DOHH2 (cell line): ENCODE measurements at regions not wholly inside any gene's neighbourhood (a gene's known extent, or its start where the extent isn't known, plus 50 kb on each side); places are given as distances from the start of the nearest gene placed in this dataset.

Experiments
- H3F3A ChIP-seq: fragments of 200-600 bp; sonication (generic), shearing (Covaris generic); 2 replicates; pipeline ENCODE4 v1.6.0; 2016; ENCODE audit warnings: antibody characterized with exemption, mild to moderate bottlenecking; ENCODE audit not compliant: control insufficient read depth, insufficient read depth
- H3K27ac ChIP-seq: fragments of 200-600 bp; sonication (generic); 2 replicates; pipeline ENCODE4 v1.5.1; 2014; ENCODE audit warnings: low read depth, mild to moderate bottlenecking, low read length, moderate library complexity
- H3K27me3 ChIP-seq: fragments of 200-600 bp; sonication (generic); 2 replicates; pipeline ENCODE4 v1.6.1; 2014; ENCODE audit warnings: mild to moderate bottlenecking, low read length, mixed read lengths; ENCODE audit not compliant: control insufficient read depth
- H3K36me3 ChIP-seq: fragments of 200-600 bp; sonication (generic); 2 replicates; pipeline ENCODE4 v1.6.1; 2014; ENCODE audit warnings: mild to moderate bottlenecking, low read length, moderate library complexity, mixed read lengths; ENCODE audit not compliant: control insufficient read depth
- H3K4me1 ChIP-seq: fragments of 200-600 bp; sonication (generic); 2 replicates; pipeline ENCODE4 v1.6.1; 2014; ENCODE audit warnings: mild to moderate bottlenecking, low read length, mixed read lengths; ENCODE audit not compliant: control insufficient read depth
- H3K4me2 ChIP-seq: fragments of 200-600 bp; sonication (generic); 2 replicates; pipeline ENCODE4 v1.6.0; 2014; ENCODE audit warnings: mild to moderate bottlenecking, low read length, moderate library complexity
- H3K4me3 ChIP-seq: fragments of 200-600 bp; sonication (generic); 2 replicates; pipeline ENCODE4 v1.5.1; 2014; ENCODE audit warnings: mild to moderate bottlenecking, low read length, mixed read lengths
- H3K79me2 ChIP-seq: fragments of 200-600 bp; sonication (generic); 2 replicates; pipeline ENCODE4 v1.6.1; 2014; ENCODE audit warnings: mild to moderate bottlenecking, low read length, mixed read lengths; ENCODE audit not compliant: control insufficient read depth
- H3K9me2 ChIP-seq: fragments of 200-600 bp; sonication (generic); replicated peaks from 2 replicates; pipeline ENCODE4 v1.6.1; 2014; ENCODE audit warnings: mild to moderate bottlenecking, low read length, mixed read lengths; ENCODE audit not compliant: control insufficient read depth
- H3K9me3 ChIP-seq: fragments of 200-600 bp; sonication (generic); 2 replicates; pipeline ENCODE4 v1.6.1; 2014; ENCODE audit warnings: antibody characterized with exemption, low read length, mixed read lengths; ENCODE audit not compliant: control insufficient read depth, insufficient read depth
- H4K20me1 ChIP-seq: fragments of 200-600 bp; sonication (generic); 2 replicates; pipeline ENCODE4 v1.6.0; 2014; ENCODE audit warnings: low read depth, mild to moderate bottlenecking, antibody characterized with exemption, low read length, moderate library complexity; ENCODE audit not compliant: control insufficient read depth, insufficient read depth
- CTCF ChIP-seq: fragments of 200-600 bp; sonication (generic); IDR thresholded peaks from one replicate; pipeline ENCODE4 v1.5.1; 2014; ENCODE audit warnings: antibody characterized with exemption, mild to moderate bottlenecking, low read depth, low read length; ENCODE audit not compliant: poor library complexity, severe bottlenecking
- EZH2phosphoT487 ChIP-seq: fragments of 200-600 bp; sonication (generic); IDR thresholded peaks from 2 replicates; pipeline ENCODE4 v1.6.1; 2017; ENCODE audit warnings: borderline replicate concordance, mild to moderate bottlenecking, antibody characterized with exemption, low read length, moderate library complexity, mixed read lengths

- no peak overlapping the region for H3K4me3 ChIP-seq
- no peak for TF ChIP-seq CTCF
- TF ChIP-seq EZH2phosphoT487: no peak
- H3K9me3 ChIP-seq: no peaks in the 10 kb centered on the region
- H3K4me1 ChIP-seq: no peaks in the 10 kb centered on the region
- no peaks in the 10 kb centered on the region for H3K9me2 ChIP-seq
- H3F3A ChIP-seq: no peaks in the 10 kb centered on the region
- no peaks in the 10 kb centered on the region for H3K27me3 ChIP-seq
- H3K4me2 ChIP-seq: no peak overlapping the region
- H4K20me1 ChIP-seq: no peaks in the 10 kb centered on the region
- H3K36me3 ChIP-seq: no peaks in the 10 kb centered on the region
- no peak overlapping the region for H3K27ac ChIP-seq
- H3K79me2 ChIP-seq: no peaks in the 10 kb centered on the region
Measured at GRCh38 chr5:50898966-50899365, 232.5 kb downstream of the PARP8 start.

- Histone ChIP-seq H3K4me2 (no peak overlapping the region), H4K20me1 (no peaks in the 10 kb centered on the region), H3K9me2 (no peaks in the 10 kb centered on the region), H3K79me2 (no peaks in the 10 kb centered on the region), H3K4me3 (no peak overlapping the region), H3K27me3 (no peaks in the 10 kb centered on the region), H3K36me3 (no peaks in the 10 kb centered on the region), H3F3A (no peaks in the 10 kb centered on the region), H3K4me1 (no peaks in the 10 kb centered on the region), H3K27ac (no peak overlapping the region), H3K9me3 (no peaks in the 10 kb centered on the region)
- TF ChIP-seq EZH2phosphoT487: no peak
- TF ChIP-seq CTCF: no peak
Measured at GRCh38 chr5:50900952-50901510, 234.6 kb downstream of the PARP8 start.

GRCh38 chr5:50903651-50904050, 237.2 kb downstream of the PARP8 start:
- H3K4me1 ChIP-seq: no peaks in the 10 kb centered on the region
- no peaks in the 10 kb centered on the region for H3K27me3 ChIP-seq
- TF ChIP-seq CTCF (no peak), EZH2phosphoT487 (no peak)

More at GRCh38 chr5:50903651-50904050, 237.2 kb downstream of the PARP8 start:
- Histone ChIP-seq H3K27ac (no peak overlapping the region), H3K9me3 (no peaks in the 10 kb centered on the region), H3K36me3 (no peaks in the 10 kb centered on the region), H3K9me2 (no peaks in the 10 kb centered on the region), H3F3A (no peaks in the 10 kb centered on the region), H3K4me2 (no peak overlapping the region), H4K20me1 (no peaks in the 10 kb centered on the region), H3K79me2 (no peaks in the 10 kb centered on the region), H3K4me3 (no peak overlapping the region)
